ENCODE measurements at regions not wholly inside any gene's neighbourhood (a gene's known extent, or its start where the extent isn't known, plus 50 kb on each side); places are given as distances from the start of the nearest gene placed in this dataset.

DNA sequence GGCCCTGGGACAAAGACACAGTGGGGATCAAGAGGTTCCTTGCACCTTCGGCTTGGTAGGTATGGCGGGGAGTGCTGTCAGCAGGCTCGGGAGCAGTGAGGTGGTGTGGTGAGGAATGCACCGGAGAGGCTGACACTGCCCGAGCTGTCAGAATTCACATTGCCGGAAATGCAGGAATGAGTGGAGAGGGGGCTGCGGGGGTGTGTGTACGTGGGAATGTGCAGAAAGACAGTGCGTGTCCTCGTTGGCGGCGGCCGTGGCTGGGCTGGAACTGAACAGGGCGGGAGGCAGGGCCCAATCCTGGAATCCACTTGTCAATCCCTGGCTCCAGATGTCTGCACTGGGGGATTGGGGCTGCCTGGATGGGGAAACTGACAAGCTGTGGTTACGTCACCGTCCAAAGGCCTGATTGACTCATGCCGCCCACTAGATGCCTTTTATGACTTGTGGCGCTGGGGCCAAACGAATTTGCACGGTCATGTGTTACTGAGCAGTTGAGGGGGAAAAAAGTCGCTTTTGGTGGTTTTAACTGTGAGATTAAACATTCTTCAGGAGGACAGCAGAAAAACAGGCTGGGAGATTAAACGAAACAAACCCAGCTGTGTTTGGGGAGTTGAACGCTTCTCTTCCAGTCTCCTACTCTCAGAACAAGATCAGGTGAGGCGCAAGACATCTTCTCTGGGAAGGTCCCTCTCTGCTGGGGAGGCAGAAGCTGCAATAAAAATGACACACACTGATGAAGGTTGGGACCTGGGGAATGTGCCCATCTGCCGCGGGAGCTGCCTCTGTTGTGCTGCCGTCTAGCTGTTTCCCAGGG is 189.4 kb upstream of the GLI2 start (continued):
- TF ChIP-seq, protein P1, sequence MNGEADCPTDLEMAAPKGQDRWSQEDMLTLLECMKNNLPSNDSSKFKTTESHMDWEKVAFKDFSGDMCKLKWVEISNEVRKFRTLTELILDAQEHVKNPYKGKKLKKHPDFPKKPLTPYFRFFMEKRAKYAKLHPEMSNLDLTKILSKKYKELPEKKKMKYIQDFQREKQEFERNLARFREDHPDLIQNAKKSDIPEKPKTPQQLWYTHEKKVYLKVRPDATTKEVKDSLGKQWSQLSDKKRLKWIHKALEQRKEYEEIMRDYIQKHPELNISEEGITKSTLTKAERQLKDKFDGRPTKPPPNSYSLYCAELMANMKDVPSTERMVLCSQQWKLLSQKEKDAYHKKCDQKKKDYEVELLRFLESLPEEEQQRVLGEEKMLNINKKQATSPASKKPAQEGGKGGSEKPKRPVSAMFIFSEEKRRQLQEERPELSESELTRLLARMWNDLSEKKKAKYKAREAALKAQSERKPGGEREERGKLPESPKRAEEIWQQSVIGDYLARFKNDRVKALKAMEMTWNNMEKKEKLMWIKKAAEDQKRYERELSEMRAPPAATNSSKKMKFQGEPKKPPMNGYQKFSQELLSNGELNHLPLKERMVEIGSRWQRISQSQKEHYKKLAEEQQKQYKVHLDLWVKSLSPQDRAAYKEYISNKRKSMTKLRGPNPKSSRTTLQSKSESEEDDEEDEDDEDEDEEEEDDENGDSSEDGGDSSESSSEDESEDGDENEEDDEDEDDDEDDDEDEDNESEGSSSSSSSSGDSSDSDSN (CRISPR knock-in tag; IDR thresholded peaks at IDR 0.05): peak; percentile 73; the same call in 1 of the 2 replicates
- TF ChIP-seq, protein P2, sequence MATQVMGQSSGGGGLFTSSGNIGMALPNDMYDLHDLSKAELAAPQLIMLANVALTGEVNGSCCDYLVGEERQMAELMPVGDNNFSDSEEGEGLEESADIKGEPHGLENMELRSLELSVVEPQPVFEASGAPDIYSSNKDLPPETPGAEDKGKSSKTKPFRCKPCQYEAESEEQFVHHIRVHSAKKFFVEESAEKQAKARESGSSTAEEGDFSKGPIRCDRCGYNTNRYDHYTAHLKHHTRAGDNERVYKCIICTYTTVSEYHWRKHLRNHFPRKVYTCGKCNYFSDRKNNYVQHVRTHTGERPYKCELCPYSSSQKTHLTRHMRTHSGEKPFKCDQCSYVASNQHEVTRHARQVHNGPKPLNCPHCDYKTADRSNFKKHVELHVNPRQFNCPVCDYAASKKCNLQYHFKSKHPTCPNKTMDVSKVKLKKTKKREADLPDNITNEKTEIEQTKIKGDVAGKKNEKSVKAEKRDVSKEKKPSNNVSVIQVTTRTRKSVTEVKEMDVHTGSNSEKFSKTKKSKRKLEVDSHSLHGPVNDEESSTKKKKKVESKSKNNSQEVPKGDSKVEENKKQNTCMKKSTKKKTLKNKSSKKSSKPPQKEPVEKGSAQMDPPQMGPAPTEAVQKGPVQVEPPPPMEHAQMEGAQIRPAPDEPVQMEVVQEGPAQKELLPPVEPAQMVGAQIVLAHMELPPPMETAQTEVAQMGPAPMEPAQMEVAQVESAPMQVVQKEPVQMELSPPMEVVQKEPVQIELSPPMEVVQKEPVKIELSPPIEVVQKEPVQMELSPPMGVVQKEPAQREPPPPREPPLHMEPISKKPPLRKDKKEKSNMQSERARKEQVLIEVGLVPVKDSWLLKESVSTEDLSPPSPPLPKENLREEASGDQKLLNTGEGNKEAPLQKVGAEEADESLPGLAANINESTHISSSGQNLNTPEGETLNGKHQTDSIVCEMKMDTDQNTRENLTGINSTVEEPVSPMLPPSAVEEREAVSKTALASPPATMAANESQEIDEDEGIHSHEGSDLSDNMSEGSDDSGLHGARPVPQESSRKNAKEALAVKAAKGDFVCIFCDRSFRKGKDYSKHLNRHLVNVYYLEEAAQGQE (IDR thresholded peaks at IDR 0.05; ENCODE audit: borderline replicate concordance in 1 of 2, low read depth in 1 of 2, low read length in 2 of 2): 0 out of 4 replicates have a peak, but pooled peaks of 1 of the 2 experiments have one; percentile 20
- TF ChIP-seq ZNF883 (CRISPR knock-in tag; IDR thresholded peaks at IDR 0.05; ENCODE audit: not compliant biosample characterization): no peak
- no peak for TF ChIP-seq HNRNPUL1 (IDR thresholded peaks at IDR 0.05; ENCODE audit: low read depth, low read length)
- TF ChIP-seq GABPB1 (CRISPR knock-in tag; IDR thresholded peaks at IDR 0.05): peak; percentile 78
- TF ChIP-seq, protein P3, sequence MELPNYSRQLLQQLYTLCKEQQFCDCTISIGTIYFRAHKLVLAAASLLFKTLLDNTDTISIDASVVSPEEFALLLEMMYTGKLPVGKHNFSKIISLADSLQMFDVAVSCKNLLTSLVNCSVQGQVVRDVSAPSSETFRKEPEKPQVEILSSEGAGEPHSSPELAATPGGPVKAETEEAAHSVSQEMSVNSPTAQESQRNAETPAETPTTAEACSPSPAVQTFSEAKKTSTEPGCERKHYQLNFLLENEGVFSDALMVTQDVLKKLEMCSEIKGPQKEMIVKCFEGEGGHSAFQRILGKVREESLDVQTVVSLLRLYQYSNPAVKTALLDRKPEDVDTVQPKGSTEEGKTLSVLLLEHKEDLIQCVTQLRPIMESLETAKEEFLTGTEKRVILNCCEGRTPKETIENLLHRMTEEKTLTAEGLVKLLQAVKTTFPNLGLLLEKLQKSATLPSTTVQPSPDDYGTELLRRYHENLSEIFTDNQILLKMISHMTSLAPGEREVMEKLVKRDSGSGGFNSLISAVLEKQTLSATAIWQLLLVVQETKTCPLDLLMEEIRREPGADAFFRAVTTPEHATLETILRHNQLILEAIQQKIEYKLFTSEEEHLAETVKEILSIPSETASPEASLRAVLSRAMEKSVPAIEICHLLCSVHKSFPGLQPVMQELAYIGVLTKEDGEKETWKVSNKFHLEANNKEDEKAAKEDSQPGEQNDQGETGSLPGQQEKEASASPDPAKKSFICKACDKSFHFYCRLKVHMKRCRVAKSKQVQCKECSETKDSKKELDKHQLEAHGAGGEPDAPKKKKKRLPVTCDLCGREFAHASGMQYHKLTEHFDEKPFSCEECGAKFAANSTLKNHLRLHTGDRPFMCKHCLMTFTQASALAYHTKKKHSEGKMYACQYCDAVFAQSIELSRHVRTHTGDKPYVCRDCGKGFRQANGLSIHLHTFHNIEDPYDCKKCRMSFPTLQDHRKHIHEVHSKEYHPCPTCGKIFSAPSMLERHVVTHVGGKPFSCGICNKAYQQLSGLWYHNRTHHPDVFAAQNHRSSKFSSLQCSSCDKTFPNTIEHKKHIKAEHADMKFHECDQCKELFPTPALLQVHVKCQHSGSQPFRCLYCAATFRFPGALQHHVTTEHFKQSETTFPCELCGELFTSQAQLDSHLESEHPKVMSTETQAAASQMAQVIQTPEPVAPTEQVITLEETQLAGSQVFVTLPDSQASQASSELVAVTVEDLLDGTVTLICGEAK (IDR thresholded peaks at IDR 0.05): no peak
- TF ChIP-seq, protein P3 (CRISPR knock-in tag; IDR thresholded peaks at IDR 0.05): peak; percentile 91
- TF ChIP-seq ZFP62 (CRISPR knock-in tag; IDR thresholded peaks at IDR 0.05): no peak
- TF ChIP-seq ZNF547 (CRISPR knock-in tag; IDR thresholded peaks at IDR 0.05): peak; percentile 70
- peak; percentile 84; the same call in 1 of the 2 replicates for TF ChIP-seq WIZ (CRISPR knock-in tag; IDR thresholded peaks at IDR 0.05)
- TF ChIP-seq ZBTB21 (CRISPR knock-in tag; IDR thresholded peaks at IDR 0.05): no peak
- peak; percentile 60; the same call in 1 of the 2 replicates for TF ChIP-seq KMT2B (CRISPR knock-in tag; IDR thresholded peaks at IDR 0.05)
- no peak for TF ChIP-seq ZNF530 (CRISPR knock-in tag; IDR thresholded peaks at IDR 0.05; ENCODE audit: low read depth)
